C4-2B (cell line): ENCODE measurements at regions not wholly inside any gene's neighbourhood (a gene's known extent, or its start where the extent isn't known, plus 50 kb on each side); places are given as distances from the start of the nearest gene placed in this dataset.

Source experiments
- CTCF ChIP-seq: fragments of 450-650 bp; conservative IDR thresholded peaks from 2 replicates; pipeline ENCODE4 v1.5.1; 2017; ENCODE audit warnings: mild to moderate bottlenecking
- ZFX ChIP-seq: fragments of 450-650 bp; IDR thresholded peaks from 2 replicates; pipeline ENCODE4 v1.6.1; 2017

- TF ChIP-seq CTCF, result no peak
- TF ChIP-seq ZFX, result no peak
Observed at GRCh38 chr10:120086066-120086465, 193.5 kb downstream of the SEC23IP start.
